ENCODE measurements at regions not wholly inside any gene's neighbourhood (a gene's known extent, or its start where the extent isn't known, plus 50 kb on each side); places are given as distances from the start of the nearest gene placed in this dataset.

DNA sequence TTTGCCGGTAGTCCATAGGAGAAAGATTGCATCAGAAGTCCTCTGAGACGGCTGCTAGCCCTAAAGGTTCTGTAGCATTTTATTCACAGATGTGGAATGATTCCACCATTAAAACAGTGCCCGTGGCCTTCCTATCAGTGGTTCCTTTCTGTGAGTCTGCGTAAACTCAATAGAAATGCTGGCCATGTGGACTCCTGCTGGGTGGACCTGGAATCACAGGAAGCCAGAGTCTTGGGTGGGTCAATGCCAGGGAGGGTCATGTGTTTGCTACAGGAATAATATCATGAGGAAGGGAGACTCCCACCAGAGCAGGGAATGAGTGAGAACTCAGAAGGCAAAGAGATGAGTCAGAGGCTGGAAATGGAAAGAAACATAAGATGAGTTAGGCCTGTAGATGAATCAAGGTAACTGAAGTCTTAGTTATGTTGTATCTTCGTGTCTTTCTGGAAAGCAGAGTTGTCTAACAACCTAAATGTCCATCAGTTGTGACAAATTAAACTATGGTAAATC lies 410.4 kb upstream of the AUTS2 start:
- Histone ChIP-seq H3K9me3 (no peaks in the 10 kb centered on the region), H3K36me3 (no peaks in the 10 kb centered on the region), H3K27me3 (no peaks in the 10 kb centered on the region), H3K4me1 (no peaks in the 10 kb centered on the region), H3K27ac (no peak overlapping the region), H3K4me3 (no peak overlapping the region)
- intact Hi-C loops (cut with DNase I; ENCODE audit: low total_unique reads) (no loop called here), in situ Hi-C loops (cut with MboI; ENCODE audit: low sequenced_read_pairs in 4 of 4) (no loop called here)
- TF ChIP-seq, protein P1, sequence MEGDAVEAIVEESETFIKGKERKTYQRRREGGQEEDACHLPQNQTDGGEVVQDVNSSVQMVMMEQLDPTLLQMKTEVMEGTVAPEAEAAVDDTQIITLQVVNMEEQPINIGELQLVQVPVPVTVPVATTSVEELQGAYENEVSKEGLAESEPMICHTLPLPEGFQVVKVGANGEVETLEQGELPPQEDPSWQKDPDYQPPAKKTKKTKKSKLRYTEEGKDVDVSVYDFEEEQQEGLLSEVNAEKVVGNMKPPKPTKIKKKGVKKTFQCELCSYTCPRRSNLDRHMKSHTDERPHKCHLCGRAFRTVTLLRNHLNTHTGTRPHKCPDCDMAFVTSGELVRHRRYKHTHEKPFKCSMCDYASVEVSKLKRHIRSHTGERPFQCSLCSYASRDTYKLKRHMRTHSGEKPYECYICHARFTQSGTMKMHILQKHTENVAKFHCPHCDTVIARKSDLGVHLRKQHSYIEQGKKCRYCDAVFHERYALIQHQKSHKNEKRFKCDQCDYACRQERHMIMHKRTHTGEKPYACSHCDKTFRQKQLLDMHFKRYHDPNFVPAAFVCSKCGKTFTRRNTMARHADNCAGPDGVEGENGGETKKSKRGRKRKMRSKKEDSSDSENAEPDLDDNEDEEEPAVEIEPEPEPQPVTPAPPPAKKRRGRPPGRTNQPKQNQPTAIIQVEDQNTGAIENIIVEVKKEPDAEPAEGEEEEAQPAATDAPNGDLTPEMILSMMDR (IDR thresholded peaks at IDR 0.05 in 4 of 5, conservative IDR thresholded peaks at IDR 0.05 in 1 of 5) = no peak
- no peak for TF ChIP-seq POLR2A (IDR thresholded peaks at IDR 0.05)
- no peak for ATAC-seq
- no peak for DNase-seq

DNA sequence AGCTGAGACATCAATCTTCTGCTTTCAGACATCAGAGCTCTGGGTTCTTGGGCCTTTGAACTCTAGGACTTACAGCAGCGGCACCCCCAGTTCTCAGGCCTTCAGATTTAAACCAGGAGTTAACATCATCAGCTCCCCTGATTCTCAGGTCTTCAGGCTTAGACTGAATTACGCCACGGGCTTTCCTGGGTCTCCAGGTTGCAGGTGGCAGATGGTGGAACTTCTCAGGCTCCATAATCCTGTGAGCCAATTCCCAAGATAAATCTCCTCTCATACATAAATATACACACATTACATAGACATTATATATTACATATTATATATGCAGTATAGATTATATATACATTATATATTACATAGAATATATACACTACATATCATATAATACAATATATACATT lies 408.9 kb upstream of the AUTS2 start:
- in situ Hi-C loops (cut with MboI; ENCODE audit: low sequenced_read_pairs in 4 of 4) = no loop called here
- no peaks in the 10 kb centered on the region for H3K4me1 ChIP-seq

DNA sequence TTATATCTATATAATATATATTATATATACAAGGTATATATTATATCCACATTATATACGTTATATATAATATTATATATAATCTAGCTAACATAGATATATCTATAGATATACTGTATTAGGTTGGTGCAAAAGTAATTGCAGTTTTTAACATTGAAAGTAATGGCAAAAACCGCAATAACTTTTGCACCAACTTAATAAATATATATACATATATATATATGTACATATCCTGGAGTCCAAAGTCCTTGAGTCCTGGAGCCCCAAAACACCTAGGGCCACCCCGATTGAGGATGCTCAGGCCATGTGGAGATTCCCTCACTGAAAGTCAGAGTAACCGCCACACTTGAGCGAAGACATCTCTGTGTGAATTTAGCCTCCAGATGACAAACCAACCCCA lies 408.2 kb upstream of the AUTS2 start:
- no peaks in the 10 kb centered on the region for H3K9me3 ChIP-seq
- no peak overlapping the region for H3K4me3 ChIP-seq
- intact Hi-C loops (cut with DNase I; ENCODE audit: low total_unique reads) = no loop called here
- no peaks in the 10 kb centered on the region for H3K4me1 ChIP-seq
- TF ChIP-seq, protein P1 (IDR thresholded peaks at IDR 0.05 in 4 of 5, conservative IDR thresholded peaks at IDR 0.05 in 1 of 5) = no peak
- no peak for TF ChIP-seq POLR2A (IDR thresholded peaks at IDR 0.05)
- in situ Hi-C loops (cut with MboI; ENCODE audit: low sequenced_read_pairs in 4 of 4) = no loop called here
- DNase-seq = no peak
- no peak overlapping the region for H3K27ac ChIP-seq
- no peaks in the 10 kb centered on the region for H3K27me3 ChIP-seq
- no peak for ATAC-seq
- no peaks in the 10 kb centered on the region for H3K36me3 ChIP-seq

More for the DNA sequence above, 408.9 kb upstream of the AUTS2 start:
- ATAC-seq (no peak), DNase-seq (no peak)
- Histone ChIP-seq H3K9me3 (no peaks in the 10 kb centered on the region), H3K27me3 (no peaks in the 10 kb centered on the region), H3K36me3 (no peaks in the 10 kb centered on the region), H3K27ac (no peak overlapping the region), H3K4me3 (no peak overlapping the region)
- no peak for TF ChIP-seq POLR2A (IDR thresholded peaks at IDR 0.05)
- TF ChIP-seq, protein P1 (IDR thresholded peaks at IDR 0.05 in 4 of 5, conservative IDR thresholded peaks at IDR 0.05 in 1 of 5) = no peak
- intact Hi-C loops (cut with DNase I; ENCODE audit: low total_unique reads) = no loop called here

DNA sequence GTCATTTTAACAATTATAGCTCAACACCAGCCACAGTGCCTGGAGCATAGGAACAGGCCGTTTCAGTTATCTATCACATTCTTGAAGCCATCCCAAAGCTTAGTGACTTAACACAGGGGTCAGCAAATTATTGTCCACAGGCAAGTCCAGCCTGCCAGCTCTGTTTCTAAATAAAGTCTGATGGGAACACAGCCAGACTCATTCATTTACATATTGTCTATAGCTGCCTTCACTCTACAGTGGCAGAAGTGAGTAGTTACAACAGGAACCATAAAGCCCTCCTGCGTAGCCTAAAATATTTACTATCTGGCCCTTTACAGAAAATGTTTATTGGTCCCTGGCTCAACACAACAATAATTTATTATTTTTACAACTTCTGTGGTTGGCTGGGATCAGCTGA lies 407.5 kb upstream of the AUTS2 start:
- H3K4me3 ChIP-seq = no peak overlapping the region
- intact Hi-C loops (cut with DNase I; ENCODE audit: low total_unique reads) = no loop called here
- H3K27me3 ChIP-seq = no peaks in the 10 kb centered on the region
- no peaks in the 10 kb centered on the region for H3K4me1 ChIP-seq
- no peak overlapping the region for H3K27ac ChIP-seq
- ATAC-seq = no peak
- no peaks in the 10 kb centered on the region for H3K9me3 ChIP-seq
- H3K36me3 ChIP-seq = no peaks in the 10 kb centered on the region
- no peak for TF ChIP-seq POLR2A (IDR thresholded peaks at IDR 0.05)
- TF ChIP-seq, protein P1 (IDR thresholded peaks at IDR 0.05 in 4 of 5, conservative IDR thresholded peaks at IDR 0.05 in 1 of 5) = no peak
- DNase-seq = no peak
- in situ Hi-C loops (cut with MboI; ENCODE audit: low sequenced_read_pairs in 4 of 4) = no loop called here

DNA sequence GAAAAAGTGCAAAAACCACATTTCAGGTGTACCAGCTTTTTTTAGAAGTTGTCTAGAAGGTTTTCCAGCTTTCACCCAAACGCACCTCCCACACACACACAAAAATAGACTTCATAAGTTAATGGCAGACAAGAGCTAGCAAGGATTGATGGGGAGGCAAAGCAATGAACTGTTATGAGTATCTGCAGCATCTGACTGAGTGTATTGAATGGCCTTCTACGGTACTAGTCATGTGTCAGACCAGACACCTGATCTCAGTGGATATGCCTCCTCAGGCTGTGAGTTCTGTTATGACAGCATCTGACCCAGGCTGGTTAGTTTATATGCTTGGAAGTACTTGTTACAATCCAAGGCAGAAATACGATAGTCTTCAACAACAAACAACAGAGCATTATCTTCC lies 406.1 kb upstream of the AUTS2 start:
- H3K9me3 ChIP-seq = no peaks in the 10 kb centered on the region
- intact Hi-C loops (cut with DNase I; ENCODE audit: low total_unique reads) = no loop called here
- no peaks in the 10 kb centered on the region for H3K27me3 ChIP-seq
- no peak overlapping the region for H3K27ac ChIP-seq
- H3K36me3 ChIP-seq = no peaks in the 10 kb centered on the region
- H3K4me3 ChIP-seq = no peak overlapping the region
- in situ Hi-C loops (cut with MboI; ENCODE audit: low sequenced_read_pairs in 4 of 4) = no loop called here
- DNase-seq (no peak), ATAC-seq (peak in 1 of 2 donors; percentile 62)
- H3K4me1 ChIP-seq = no peaks in the 10 kb centered on the region
- TF ChIP-seq POLR2A (IDR thresholded peaks at IDR 0.05) = no peak
- TF ChIP-seq, protein P1 (IDR thresholded peaks at IDR 0.05 in 4 of 5, conservative IDR thresholded peaks at IDR 0.05 in 1 of 5) = no peak

Data from gastrocnemius medialis (tissue), 4 donors.